HG03439 (cell line): ENCODE measurements at regions not wholly inside any gene's neighbourhood (a gene's known extent, or its start where the extent isn't known, plus 50 kb on each side); places are given as distances from the start of the nearest gene placed in this dataset.
"Not testable (repeated sequence)": the region's sequence is repeated elsewhere in the genome, so short reads cannot be mapped to it uniquely, and the experiment has no call there.

Source experiments
- ATAC-seq: cut with Tn5 transposase; IDR thresholded peaks from one replicate; pipeline ENCODE4 v1.9.1; 2021; ENCODE audit warnings: mild to moderate bottlenecking, moderate library complexity; ENCODE audit not compliant: unreplicated experiment

DNA sequence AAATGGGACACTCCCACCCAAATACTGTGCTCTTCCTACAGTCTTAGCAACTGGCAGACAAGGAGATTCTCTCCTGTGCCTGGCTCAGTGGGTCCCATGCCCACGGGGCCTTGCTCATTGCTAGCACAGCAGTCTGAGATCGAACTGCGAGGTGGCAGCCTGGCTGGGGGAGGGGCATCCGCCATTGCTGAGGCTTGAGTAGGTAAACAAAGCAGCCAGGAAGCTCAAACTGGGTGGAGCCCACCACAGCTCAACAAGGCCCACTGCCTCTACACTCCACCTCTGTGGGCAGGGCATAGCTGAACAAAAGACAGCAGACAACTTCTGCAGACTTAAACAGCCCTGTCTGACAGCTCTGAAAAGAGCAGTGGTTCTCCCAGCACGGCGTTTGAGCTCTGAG, 174.8 kb downstream of the COL12A1 start:
- ATAC-seq = not testable (repeated sequence)

DNA sequence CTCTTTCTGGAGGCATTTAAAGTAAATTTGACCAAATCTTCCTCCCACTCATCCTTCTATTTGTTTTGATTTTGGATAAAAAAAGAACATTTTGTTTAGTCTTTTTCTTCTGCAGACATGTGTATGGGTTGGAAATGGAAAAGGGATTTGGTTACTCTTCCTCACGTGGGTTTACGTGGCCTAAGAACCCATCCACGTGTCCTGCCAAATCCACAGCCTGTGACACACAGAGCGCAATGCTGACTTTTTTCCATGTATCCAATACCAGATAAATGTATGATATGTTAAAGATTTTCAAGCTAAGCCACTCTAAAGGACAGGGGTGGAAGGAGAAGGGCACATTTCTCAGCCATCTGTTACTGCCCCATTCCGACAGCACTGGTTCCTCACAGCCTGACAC, 176.5 kb downstream of the COL12A1 start:
- no peak for ATAC-seq

- no peak for ATAC-seq
These were observed 180.5 kb downstream of the COL12A1 start for GRCh38 chr6:75025371-75025770.

DNA sequence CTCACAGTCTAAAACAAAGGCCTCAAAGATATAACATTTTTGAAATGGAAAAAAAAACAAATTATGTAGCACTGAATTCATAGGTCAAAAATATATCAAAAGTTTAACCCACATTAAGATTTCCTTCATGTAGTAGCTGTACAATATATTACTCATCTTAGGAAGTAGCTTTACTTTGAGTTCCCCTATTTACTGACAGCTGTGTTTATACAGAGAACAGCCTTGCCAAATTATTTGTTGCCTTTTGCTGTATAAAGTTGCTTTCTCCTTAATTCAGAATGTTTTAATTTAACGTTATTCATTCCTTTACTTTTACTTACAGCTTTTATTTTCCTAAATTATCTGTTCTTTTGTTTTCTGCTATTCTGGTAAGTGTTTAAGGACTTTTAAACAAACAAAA, 181.0 kb downstream of the COL12A1 start:
- no peak for ATAC-seq

GRCh38 chr6:75023634-75024033, 182.2 kb downstream of the COL12A1 start:
- no peak for ATAC-seq

- no peak for ATAC-seq
These were observed 184.9 kb downstream of the COL12A1 start for GRCh38 chr6:75020971-75021370.

DNA sequence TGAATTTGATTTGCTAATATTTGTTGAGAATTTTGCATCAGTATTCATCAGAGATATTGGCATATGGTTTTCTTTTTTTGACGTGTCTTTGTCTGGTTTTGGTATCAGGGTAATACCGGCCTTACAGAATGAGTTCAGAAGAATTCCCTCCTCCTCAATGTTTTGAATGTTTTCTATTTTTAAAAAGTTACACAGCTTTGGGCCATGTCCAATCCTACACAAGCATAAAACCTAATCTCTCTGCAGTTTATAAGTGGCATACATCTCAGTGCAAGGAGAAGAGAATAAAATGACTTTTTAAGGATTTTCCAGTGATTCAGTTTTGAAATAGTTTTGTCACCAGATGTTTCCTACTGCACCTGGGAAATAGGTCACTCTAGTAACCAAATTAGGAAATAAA, 185.5 kb downstream of the COL12A1 start:
- ATAC-seq = no peak

DNA sequence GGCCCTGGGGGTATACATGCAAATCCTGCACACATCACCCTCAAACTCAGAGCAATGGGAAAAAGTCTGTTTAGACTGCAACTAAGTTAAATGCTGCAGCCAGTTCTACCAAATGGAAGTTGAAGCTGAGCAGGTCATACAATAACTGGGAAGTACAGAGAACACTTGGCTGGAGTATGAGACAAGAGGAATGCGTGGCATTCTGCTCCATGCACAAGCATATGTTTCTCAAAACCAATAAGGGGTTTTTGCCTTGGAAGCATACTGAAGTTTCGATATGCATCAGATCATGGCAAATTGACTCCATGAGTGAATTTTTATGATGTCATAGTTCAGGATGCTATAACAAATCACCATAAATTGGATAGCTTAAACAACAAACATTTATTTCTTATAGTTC, 193.8 kb downstream of the COL12A1 start:
- no peak for ATAC-seq

DNA sequence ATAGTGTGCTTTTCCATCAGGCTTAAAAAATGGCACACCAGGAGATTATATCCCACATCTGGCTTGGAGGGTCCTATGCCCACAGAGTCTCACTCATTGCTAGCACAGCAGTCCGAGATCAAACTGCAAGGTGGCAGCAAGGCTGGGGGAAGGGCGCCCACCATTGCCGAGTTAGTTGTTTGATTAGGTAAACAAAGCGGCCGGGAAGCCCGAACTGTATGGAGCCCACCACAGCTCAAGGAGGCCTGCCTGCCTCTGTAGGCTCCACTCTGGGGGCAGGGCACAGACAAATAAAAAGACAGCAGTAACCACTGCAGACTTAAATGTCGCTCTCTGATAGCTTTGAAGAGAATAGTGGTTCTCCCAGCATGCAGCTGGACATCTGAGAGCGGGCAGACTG, 201.9 kb downstream of the COL12A1 start:
- ATAC-seq = not testable (repeated sequence)

DNA sequence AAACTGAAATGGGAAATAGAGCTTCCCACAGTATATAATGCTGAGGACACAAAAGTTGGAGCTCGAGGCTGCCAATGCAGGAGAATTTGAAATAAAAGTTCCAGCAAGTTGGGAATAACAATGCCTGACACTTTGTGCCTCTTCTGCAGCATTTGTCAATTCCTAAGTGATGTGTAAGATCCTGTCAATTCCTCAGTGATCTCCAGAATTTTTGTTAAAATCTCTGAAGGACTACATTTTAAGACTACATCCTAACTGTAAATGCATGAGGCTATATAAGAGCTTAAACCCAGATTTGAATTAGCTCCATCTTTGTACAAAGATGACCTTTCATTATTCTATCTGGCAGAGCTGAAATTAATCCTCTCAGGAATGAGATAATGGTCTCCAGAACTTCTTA, 208.2 kb downstream of the COL12A1 start:
- ATAC-seq = no peak

GRCh38 chr6:74993136-74993535, 212.7 kb downstream of the COL12A1 start:
- no peak for ATAC-seq

GRCh38 chr6:74991573-74992332, 214.1 kb downstream of the COL12A1 start:
- ATAC-seq = no peak

DNA sequence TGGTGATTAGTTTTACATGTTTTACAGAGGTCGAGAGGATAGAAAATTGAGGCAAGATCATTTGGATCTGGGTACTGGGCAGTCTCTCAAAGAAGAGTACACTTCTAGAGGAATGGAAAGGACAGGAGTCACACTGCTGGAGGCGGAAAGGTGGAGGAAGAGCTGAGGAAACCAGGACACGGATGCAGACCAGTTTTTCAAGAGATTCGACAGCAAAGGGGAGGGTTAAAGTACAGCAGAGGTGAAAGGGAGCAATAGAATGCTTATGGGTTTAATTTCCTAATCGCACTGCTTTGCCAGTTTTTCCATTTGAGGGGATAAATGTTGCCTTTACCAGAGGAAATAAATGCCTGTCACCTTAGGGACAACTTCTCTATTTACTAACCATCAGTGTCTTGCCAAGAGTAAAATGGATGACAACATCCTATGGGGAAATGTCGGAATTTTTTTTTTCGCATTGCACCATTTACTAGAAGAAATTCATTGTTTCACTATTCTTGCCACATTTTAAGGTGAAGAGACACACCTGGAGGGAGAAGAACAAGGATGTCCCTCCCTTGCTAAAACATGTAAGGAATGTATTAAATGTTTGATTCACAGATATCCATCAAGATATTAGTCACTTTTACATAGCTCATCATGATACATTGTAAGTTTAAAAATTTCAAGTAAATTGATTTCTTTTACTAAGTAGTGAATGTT, 226.6 kb downstream of the COL12A1 start:
- no peak for ATAC-seq

- ATAC-seq = no peak
These were observed 229.2 kb downstream of the COL12A1 start for GRCh38 chr6:74976701-74977100.

- ATAC-seq = no peak
These were observed 229.8 kb downstream of the COL12A1 start for GRCh38 chr6:74976026-74976425.

DNA sequence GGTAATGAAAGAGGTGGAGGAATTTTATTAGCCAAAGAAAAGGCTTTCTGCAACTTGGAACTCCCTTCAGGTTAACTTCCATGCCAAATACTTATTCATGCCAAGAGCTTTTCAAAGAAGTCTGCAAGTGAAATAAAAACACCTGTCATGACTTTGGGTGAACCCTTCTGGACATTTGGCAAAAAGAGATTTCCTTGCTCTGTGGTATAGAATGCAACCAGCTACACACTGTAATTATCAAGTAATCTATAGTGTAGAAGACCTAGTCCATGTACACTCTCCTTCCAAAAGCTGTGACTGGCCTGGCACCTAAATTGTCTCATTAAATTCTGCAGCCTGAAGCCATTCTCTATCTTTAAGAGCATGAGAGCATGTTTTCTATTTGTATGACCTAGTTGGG, 232.3 kb downstream of the COL12A1 start:
- ATAC-seq = no peak

- ATAC-seq = no peak
These were observed 234.2 kb downstream of the COL12A1 start for GRCh38 chr6:74971633-74972032.

- no peak for ATAC-seq
These were observed 236.1 kb downstream of the COL12A1 start for GRCh38 chr6:74969591-74970267.

GRCh38 chr6:74967821-74968220, 238.0 kb downstream of the COL12A1 start:
- ATAC-seq = no peak

GRCh38 chr6:74966712-74967111, 239.1 kb downstream of the COL12A1 start:
- ATAC-seq = no peak

DNA sequence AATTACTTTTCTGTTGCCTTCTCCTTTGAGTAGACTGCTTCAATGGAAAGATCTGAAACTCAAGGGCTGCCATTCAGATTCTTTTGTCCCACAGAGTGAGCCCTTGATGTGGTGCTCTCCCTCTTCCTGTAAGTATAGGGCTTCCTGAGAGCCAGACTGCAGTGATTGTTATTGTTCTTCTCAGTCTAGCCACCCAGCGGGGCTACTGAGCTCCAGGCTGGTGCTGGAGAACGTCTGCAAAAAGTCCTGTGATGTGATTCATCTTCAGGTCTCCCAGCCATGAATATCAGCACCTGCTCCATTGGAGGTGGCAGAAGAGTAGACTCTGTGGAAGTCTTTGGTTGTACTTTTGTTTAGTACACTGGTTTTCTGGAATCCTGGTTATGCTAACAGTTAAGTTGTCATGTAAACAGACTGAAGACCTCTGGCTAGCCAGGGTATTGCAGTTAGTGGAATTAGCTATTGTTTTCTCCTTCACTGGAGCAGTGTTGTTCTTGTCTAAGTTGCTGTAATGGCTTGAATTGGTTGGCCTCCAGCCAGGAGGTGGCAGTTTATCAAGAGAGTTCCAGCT, 240.9 kb downstream of the COL12A1 start:
- ATAC-seq = no peak
